ENCODE measurements at regions not wholly inside any gene's neighbourhood (a gene's known extent, or its start where the extent isn't known, plus 50 kb on each side); places are given as distances from the start of the nearest gene placed in this dataset.
A peak's percentile ranks its signal among the peaks of the same experiment; 100 is the strongest.
"Not testable (repeated sequence)": the region's sequence is repeated elsewhere in the genome, so short reads cannot be mapped to it uniquely, and the experiment has no call there.

DNA sequence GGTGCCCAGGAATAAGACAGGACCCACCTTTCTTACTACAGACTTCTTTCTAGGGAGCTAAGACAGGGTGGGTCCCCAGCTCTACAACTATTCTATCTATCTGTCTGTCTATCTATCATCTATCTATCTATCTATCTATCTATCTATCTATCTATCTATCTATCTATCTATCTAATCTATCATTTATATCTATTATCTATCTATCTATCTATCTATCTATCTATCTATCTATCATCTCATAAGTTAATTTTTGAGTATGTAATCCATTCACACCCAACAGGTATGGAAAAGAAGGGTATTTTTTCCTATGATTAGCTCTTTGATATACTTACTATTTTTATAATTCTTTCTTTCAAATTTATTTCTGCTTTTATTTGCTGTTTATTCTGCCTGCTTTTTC, 55.9 kb downstream of the BAMBI start:
- no peak for DNase-seq

DNA sequence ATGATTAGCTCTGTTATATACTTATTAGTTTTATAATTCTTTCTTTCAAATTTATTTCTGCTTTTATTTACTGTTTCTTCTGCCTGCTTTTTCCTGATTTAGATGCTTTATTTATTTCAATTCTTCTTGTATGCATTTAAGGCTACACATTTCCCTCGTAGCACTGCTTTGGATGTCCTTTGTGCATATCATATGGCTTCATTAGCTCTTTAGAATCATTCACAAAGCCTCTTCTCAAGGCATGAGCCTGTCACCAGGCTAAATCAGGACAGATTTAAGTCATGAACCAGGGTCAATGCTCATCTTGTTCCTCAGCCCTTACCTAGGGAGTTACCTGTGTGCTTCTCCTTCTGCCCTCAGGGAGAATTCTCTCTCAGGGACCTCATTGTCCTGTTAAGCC, 56.3 kb downstream of the BAMBI start:
- DNase-seq: no peak

DNA sequence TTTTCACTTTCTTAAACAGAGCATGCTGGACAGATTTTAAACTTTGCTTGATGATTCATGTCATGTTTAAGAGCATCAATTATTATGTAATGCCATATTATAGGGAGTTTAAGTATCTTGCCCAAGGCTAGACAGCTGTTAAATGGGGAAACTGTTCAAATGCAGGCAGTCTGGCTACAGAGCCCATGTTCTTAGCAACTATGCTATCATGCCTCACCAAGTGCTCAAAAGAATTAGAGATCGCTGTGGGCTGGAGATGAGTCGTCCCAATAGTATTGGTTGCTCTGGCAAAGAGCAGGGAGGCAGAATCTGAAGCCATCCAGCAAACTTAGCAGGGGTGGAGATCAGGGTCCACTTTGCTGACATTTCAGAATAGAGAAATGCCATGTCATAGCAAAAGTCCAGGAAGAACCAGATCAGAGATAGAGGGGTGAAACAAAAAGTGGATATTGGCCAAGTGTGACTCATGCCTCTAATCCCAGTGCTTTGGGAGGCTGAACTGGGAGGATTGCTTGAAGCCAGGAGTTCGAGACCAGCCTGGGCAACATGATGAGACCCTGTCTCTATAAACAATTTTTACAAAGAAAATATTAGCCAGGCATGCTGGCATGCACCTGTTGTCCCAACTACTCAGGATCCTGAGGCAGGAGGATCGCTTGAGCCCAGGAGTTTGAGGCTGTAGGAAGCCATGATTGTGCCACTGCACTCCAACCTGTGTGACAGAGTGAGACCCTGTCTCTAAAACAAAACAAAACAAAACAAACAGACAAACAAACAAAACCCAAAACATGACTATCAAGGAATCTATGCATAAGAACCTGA, 57.8 kb downstream of the BAMBI start:
- no peak for DNase-seq

DNA sequence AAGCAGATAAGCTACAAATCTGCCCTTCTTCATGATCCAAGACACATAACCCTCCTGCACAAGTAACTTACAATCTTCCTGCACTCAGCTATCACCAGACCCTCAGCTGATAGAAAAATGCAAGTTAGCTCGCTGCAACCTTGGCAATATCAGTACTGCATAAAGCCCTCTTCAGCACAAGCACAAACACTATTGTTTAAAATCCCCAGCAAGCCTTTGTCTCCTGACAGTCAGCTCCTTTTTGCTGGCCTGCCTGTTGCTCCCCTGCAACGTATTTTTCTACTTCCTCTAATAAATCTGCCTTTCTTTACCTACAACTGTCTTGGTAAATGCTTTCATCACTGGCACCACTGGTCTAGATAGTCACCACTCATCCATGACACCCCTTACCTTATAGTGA, 59.8 kb downstream of the BAMBI start:
- DNase-seq: no peak

DNA sequence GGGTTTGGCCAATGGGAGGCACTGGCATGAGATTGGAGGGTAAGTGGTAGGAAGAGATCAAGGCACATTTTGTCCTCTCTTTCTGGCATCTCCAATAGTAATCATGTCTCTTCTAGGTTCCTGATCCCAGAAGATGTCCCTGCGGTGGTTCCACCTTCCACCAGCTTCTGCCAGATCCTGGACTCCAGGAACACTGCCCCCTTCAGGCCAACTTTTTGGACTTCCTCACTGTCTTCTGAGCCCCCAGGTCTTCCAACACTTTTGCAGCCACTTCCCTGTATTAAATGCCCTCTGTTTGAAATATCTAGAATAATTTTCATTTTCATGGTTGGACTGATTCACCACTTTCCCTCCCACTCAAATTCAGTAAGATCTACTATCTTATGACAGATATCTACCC, 60.9 kb downstream of the BAMBI start:
- no peak for DNase-seq

DNA sequence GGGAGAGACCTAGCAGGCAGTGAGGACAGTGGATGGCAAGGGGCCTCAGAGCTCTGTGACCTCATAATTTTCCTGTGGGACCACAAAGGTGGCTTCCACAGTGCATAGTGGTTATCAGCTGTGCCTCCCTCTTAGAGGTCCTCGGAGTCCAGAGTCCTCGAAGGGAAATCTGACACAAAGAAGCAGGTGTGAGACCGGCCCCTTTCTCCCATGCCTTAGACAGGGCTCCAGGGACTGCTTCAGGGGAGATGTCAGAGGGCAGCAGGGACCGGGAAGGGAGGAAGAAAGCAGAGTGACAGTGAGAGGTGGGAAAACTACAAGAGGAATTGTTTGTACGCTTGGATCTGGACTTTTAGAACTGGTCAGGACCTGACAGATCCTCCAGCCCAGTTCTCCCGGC, 66.3 kb downstream of the BAMBI start:
- DNase-seq: peak; percentile 1

DNA sequence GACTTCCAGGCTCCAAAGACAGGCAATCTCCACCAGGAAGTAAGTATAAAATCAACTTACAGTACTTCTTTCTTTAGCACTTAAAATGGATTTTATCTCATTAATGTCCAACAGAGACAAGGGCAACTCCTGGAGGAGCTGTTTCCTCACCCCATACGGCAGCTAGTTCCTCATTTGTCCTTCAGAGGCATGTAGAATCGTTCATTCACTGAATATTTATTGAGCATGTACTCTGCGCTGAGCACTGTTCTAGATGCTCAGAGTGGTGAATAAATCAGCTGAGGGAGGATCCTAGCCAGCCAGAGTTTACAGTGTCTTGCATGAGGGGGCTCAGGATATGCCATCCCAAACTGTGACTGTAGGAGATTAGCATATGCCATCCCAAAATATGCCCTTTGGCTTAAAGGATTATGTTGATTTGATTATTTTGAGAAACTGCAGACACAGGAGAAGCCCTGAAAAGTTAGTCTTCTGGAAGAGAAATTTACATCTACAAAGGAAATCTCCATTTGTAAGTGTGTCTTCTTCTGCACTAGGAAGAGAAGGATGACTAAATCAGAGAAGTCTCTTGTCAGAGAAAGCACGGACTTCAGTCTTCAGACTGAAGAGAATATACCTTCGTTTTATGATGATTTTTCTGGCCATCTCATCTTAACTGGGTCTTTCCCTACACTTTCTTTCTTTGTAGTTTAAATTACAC, 66.9 kb downstream of the BAMBI start:
- no peak for DNase-seq

DNA sequence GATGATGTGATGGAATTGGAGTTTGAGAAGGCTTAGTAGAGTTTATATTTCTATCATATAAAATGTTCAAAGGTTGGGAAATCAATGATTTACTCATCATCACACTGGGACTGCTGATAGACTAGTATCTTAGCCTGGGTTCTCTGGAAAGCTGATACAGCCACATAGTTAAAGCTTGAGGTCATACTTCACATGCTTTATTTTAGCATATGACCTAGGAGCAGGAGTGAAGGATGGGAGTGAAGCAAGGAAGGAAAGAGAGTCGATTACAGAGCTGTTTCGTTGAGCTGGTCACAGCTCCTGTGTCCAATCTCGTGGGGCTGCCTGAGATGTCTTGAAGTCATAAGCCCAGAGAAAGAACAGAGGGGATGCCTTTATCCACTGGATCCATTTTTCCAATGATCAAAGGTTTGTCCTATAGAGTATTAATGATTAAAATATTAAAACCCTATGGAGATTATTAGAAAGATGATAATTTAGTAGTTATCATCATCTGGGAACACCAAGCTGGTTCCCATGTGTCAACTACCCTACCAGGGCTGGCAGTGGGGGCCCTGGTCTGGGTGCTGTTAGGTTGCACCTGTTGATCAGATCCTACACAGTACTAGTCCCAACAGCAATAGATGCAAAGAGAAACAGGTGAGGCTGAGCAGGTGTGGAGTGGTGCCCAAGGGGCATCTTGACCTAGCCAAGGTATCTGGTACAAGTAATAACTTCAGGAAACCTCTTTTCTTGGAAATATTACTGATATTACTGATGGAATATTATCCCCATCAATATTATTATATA, 77.8 kb downstream of the BAMBI start:
- no peak for DNase-seq

DNA sequence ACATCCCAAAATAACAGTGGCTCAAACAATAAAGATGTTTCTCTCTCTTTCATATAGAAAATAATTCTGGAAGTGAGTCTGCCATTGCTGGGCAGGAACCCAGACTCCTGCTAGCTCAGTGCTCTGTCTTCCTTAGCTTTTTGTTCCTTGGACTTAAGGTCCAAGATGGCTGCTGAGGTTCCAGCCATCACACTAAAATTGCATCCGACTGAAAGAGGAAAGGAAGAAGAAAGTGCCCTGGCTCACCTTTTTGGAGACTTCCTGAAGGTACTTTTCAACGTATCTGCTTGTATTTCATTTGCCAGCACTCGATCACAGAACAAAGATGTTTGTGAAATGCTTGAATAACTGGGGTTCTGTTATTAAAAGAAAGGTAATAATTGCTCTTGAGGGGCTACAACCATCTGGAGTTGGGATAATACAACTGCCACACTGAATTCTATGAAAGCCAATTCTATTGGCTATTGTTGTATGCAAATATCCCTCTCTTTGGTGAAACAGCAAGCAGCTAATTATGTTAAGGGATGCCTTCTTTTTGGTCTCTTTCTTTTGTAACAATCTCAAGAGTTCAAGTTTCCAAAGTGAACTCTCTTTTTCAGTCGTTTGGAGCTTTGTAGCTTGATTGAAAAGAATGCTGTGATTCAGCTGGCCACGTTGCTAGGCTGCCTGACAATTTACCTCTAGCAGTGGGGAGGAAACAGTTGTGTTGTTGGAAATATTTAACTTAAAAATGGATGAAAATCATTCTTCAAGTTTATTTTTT, 83.9 kb downstream of the BAMBI start:
- no peak for DNase-seq

DNA sequence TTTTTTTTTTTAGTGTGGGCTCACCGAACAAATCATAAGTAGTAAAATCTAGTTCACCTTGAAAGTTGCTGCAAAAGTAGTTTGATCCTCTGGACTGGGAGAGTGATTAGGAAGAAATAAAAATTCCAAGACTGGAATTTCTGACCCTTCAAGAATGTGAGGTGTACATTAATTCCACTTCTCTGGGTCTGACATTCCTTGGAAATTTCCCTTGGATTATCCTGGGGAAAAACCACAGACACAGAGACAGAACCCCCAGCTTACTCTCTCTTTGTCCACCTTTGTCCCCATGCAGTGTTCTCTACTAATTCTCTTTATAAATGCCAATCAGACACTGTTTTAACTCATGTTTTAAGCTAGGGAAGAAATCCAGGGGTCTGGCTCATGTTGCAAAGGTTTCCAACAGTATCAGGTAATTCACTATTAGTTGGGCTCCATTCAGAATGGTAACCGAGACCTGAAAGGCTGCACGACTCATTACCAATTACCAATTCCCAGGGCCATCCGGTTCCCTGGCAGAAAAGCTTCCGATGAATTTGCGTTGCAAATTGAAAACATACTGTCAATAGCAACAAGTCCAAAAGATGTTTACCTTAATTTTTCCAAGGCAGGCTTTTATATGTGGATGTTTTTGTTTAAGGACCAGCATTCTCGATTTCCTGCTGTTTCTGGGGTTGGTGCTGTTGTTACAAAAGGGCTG, 86.3 kb downstream of the BAMBI start:
- no peak for DNase-seq

DNA sequence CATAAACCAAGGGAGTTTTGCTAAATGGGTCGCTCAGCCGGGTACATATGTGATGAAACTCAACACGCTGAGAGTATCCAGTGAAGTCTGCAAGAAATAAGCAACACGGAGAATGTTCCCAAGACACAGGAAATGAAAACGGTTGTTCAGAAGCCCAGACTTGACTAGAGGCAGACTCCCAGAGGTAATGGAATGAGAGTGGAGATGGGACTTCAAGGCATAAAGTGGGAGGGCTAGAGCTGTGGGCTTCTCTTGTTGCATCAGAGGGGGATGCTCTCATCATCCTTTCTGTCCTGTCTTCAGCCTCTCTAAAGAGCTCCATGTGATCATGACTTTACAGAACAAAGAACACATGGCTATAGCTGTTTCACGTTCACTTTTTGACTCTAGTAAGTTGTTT, 88.3 kb downstream of the BAMBI start:
- no peak for DNase-seq

DNA sequence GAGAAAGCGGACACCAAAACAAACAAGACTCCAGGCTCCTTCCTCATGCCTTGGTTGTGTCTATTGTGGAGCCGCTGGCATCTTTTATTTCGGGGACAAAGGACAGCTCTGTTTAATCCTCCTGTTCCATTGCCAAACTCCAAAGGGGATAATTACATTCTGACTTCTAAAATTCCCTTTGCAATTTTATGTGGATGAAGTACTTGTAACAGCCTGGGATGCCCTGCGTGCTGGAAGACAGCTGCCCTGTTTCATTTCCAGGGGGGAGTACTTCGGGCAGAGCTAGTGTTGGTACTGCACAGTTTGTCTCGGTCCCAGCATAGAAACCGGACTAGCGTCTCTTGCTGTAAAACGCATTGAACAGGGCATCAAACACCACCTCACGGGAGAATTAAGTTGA, 90.9 kb downstream of the BAMBI start:
- peak; percentile 33 for DNase-seq

DNA sequence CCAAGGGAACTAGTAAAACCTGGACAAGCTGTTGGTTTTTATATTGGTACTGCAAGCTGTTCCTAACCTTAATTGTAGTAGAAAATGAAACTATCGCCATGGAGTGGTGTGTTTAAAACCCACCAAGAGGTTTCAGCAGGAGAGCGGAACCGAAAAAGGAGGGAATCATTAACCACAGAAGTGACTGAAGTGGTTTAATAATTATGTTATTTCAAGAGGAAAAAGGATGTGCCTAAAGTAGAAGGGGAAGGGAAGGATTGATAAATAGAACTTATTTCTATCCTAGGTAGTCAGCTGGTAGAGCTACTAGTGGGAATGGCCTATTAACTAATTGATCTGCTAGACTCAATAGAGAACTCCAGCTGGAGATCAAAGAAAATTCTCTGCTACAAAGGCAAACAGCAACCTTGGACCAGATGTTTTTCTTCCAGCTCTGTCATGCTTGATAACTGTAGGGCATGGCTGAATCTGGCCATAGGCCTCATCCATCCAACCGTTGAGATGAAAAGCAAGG, 91.8 kb downstream of the BAMBI start:
- DNase-seq: no peak

DNA sequence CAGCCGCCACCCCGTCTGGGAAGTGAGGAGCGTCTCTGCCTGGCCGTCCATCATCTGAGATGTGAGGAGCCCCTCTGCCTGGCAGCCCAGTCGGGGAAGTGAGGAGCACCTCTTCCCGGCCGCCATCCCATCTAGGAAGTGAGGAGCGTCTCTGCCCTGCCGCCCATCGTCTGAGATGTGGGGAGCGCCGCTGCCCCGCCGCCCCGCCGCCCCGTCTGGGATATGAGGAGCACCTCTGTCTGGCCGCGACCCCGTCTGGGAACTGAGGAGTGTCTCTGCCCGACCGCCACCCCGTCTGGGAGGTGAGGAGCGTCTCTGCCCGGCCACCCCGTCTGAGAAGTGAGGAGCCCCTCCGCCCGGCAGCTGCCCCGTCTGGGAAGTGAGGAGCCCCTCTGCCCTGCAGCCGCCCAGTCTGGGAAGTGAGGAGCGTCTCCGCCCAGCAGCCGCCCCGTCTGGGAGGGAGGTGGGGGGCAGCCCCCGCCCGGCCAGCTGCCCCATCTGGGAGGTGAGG, 94.3 kb downstream of the BAMBI start:
- not testable (repeated sequence) for DNase-seq

DNA sequence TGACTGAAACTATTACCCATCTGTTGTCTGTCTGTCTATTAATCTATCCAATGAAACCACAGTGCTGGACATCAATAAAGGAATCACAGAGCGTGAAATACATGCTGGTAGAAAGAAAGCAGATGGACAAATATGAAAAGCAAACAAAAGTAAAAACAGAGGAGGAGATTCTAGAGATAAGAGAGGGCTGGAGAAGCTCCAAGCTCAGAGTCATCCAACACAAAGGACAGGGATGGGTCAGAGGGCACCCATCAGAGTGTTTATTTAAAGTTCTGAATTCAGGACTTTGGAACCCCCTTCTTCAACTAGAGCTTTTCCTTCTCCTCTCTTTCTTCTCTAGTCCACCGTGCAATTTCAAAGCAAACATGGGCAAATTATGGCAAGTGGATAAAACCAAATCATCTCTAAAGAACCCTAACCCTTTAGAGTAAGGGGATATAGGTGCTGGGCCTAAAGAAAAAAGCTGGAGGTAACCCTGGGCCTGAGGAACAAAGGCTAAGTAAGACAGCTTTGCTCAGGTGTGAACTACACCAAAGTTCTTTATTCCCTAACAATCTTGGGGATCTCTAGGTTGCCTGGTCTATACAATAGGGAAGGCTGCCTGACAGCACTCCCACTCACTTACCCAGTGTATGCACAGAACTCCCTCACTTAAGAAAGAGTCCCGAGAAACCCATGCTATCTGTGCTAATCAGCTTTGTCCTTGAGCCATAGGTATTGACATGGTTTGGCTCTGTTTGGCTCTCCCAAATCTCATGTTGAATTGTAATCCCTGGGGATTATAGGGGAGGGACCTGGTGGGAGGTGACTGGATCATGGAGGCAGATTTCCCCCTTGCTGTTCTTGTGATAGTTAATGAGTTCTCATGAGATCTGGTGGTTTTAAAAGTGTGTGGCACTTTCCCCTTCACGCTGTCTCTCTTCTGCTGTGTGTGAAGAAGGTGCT, 97.0 kb downstream of the BAMBI start:
- peak; percentile 5 for DNase-seq

DNA sequence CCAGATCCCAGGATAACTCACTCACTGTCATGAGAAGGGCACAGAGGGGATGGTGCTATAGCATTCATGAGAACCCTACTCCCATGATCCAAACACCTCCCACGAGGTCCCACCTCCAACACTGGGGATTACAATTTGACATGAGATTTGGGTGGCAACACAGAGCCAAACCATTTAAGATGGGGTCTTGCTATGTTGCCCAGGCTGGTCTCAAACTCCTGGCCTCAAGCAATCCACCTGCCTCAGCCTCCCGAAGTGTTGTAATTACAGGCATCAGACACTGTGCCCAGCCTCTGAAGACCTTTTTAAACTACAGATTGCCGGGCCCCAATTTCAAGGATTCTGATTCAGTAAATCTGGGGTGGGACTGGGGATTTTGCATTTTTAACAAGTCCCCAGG, 98.5 kb downstream of the BAMBI start:
- no peak for DNase-seq

DNA sequence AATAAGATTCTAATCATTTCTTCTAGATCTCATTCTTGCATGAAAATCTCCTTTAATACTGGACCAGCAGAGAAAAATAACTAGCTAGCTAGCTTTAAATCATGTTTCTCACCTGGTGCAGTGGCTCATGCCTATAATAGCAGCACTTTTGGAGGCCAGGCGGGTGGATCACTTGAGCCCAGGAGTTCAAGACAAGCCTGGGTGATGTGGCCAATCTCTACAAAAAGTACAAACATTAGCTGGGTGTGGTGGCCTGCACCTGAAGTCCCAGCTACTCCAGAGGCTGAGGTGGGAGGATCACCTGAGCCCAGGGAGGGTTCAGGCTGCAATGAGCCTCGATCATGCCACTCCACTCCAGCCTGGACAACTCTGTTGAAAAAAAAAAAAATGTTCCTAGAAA, 99.2 kb downstream of the BAMBI start:
- DNase-seq: no peak

DNA sequence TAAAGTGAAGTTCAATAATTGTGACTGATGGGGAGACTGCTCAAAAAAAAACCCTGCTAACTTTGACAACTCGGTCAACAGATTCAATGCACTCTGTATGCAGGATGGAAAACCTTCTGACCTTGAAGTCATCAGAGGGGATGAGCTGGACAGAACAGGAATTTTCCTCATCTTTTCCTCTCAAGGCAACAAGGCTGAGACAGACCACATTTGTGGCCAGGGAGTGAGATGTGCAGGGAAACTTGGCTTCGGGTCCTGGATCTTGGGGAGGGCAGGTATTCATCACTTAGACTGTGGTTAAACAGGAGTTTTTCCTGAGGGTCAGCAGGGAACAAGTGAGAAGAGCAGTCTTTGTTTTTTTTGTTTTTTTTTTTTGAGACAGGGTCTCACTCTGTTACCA, 100.6 kb downstream of the BAMBI start:
- no peak for DNase-seq

DNA sequence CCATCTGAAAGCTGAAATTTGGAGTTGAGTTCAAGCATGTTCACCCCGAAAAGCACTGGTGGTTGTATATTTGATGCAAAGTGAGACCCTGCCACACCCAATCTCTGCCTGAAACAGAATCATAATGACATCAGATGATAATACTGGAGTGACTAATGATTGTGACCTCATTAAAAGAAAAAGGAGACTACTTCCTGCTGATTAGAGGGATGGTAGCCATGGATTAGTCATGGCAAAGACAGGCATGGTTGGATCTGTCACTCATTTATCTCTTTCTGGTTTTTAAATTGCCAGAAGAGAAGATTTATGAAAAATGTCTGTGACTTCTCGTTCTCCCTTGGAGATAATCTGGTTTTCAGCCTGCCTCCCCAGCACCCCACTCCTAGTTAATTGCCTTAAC, 101.2 kb downstream of the BAMBI start:
- peak; percentile 18 for DNase-seq

DNA sequence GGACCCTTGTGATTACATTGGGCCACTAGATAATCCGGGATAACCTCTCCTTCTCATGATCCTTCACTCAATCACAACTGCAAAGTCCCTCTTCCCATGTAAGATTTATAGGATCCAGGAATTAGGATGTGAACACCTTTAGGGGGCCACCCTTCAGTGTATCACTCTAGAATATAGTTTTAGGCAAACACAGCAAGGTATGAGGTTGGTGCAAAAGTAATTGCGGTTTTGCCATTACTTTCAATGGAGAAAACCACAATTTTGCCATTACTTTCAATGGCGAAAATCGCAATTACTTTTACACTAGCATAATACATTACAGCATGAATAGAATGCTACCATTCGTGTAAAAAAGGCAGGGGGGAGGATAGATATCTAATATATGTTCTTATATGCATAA, 104.0 kb downstream of the BAMBI start:
- DNase-seq: no peak

DNA sequence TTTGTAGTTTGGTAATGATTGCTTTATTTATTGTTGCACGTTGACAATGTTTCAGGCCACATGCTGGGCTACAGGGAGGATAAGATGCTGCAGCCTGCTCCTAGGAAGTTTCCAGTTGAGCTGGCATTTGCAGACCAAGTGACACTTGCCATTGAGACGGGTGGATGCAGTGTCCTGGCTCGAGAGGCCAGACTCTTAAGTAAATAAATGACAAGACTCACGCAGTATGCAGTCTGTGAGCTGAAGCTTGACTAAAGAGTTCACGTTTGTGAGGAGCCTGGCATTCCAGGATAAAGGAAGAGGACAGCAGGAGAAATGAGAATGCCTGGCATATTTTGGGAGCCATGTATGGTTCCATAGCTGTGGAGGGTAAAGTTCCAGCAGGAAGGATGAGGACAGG, 105.8 kb downstream of the BAMBI start:
- no peak for DNase-seq
